Body of pancreas (tissue), 4 donors: ENCODE measurements at regions not wholly inside any gene's neighbourhood (a gene's known extent, or its start where the extent isn't known, plus 50 kb on each side); places are given as distances from the start of the nearest gene placed in this dataset.

Experiments
- POLR2A ChIP-seq, 3 donors: fragments of 450-650 bp; IDR thresholded peaks; one replicate each; pipeline ENCODE4 v1.6.1; 2016; ENCODE audit warnings: antibody characterized with exemption in 3 of 3, mild to moderate bottlenecking in 2 of 3
- TF ChIP-seq, protein P1 (sequence below), 7 experiments: fragments of 450-650 bp in 4 of 7; fragments of 200-600 bp in 3 of 7; sonication (generic) in 3 of 7; IDR thresholded peaks; one replicate each; pipeline ENCODE4 v1.5.1; 2016 to 2019; ENCODE audit warnings: antibody characterized with exemption in 7 of 7

DNA sequence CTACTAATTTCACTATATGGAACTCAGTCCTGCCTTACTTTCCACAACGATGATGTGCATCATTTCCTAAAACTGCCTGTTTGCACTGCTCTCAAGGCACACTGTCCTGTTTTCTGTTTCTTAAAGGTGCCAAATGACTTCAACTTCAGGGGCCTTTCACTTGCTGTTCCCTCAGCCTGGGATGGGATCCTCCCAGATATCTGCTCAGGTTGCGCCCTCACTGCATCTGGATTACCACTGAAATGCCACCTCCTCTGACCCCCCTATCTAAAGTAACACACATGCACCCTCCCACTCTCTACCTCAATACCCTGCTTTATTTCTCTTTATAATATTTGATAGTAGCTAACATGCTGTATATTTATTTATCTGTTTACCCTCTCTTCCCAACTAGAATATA is 123.8 kb upstream of the CMC1 start:
- no peak for TF ChIP-seq POLR2A (IDR thresholded peaks at IDR 0.05)
- TF ChIP-seq, protein P1, sequence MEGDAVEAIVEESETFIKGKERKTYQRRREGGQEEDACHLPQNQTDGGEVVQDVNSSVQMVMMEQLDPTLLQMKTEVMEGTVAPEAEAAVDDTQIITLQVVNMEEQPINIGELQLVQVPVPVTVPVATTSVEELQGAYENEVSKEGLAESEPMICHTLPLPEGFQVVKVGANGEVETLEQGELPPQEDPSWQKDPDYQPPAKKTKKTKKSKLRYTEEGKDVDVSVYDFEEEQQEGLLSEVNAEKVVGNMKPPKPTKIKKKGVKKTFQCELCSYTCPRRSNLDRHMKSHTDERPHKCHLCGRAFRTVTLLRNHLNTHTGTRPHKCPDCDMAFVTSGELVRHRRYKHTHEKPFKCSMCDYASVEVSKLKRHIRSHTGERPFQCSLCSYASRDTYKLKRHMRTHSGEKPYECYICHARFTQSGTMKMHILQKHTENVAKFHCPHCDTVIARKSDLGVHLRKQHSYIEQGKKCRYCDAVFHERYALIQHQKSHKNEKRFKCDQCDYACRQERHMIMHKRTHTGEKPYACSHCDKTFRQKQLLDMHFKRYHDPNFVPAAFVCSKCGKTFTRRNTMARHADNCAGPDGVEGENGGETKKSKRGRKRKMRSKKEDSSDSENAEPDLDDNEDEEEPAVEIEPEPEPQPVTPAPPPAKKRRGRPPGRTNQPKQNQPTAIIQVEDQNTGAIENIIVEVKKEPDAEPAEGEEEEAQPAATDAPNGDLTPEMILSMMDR (IDR thresholded peaks at IDR 0.05): no peak
